HG03175 (cell line): ENCODE measurements at regions not wholly inside any gene's neighbourhood (a gene's known extent, or its start where the extent isn't known, plus 50 kb on each side); places are given as distances from the start of the nearest gene placed in this dataset.
"Not testable (repeated sequence)": the region's sequence is repeated elsewhere in the genome, so short reads cannot be mapped to it uniquely, and the experiment has no call there.

Experiments
- ATAC-seq: cut with Tn5 transposase; IDR thresholded peaks from one replicate; pipeline ENCODE4 v1.9.1; 2021; ENCODE audit warnings: mild to moderate bottlenecking, moderate library complexity; ENCODE audit not compliant: unreplicated experiment

GRCh38 chr5:113719549-113719948, 206.1 kb downstream of the YTHDC2 start:
- no peak for ATAC-seq

- no peak for ATAC-seq
Observed at GRCh38 chr5:113721171-113721570, 207.7 kb downstream of the YTHDC2 start.

- no peak for ATAC-seq
Observed at GRCh38 chr5:113723021-113723420, 209.5 kb downstream of the YTHDC2 start.

- no peak for ATAC-seq
Observed at GRCh38 chr5:113735751-113736150, 222.3 kb downstream of the YTHDC2 start.

GRCh38 chr5:113742176-113742575, 228.7 kb downstream of the YTHDC2 start:
- ATAC-seq: no peak

- ATAC-seq: no peak
Observed at GRCh38 chr5:113742639-113743038, 229.1 kb downstream of the YTHDC2 start.

- no peak for ATAC-seq
Observed at GRCh38 chr5:113748403-113748802, 234.9 kb downstream of the YTHDC2 start.

- ATAC-seq: no peak
Observed at GRCh38 chr5:113749334-113749733, 235.8 kb downstream of the YTHDC2 start.

GRCh38 chr5:113753182-113753581, 239.7 kb downstream of the YTHDC2 start:
- not testable (repeated sequence) for ATAC-seq

- no peak for ATAC-seq
Observed at GRCh38 chr5:113755516-113755915, 242.0 kb downstream of the YTHDC2 start.

- no peak for ATAC-seq
Observed at GRCh38 chr5:113757508-113757907, 244.0 kb downstream of the YTHDC2 start.

GRCh38 chr5:113759505-113759904, 246.0 kb downstream of the YTHDC2 start:
- ATAC-seq: no peak

- no peak for ATAC-seq
Observed at GRCh38 chr5:113760486-113760885, 247.0 kb downstream of the YTHDC2 start.

GRCh38 chr5:113761594-113761993, 248.1 kb downstream of the YTHDC2 start:
- ATAC-seq: no peak

- ATAC-seq: no peak
Observed at GRCh38 chr5:113764382-113764781, 250.9 kb downstream of the YTHDC2 start.

GRCh38 chr5:113766827-113767226, 253.3 kb downstream of the YTHDC2 start:
- ATAC-seq: not testable (repeated sequence)

GRCh38 chr5:113770648-113771047, 257.2 kb downstream of the YTHDC2 start:
- no peak for ATAC-seq

- ATAC-seq: peak; percentile 49
Observed at GRCh38 chr5:113771483-113771882, 258.0 kb downstream of the YTHDC2 start.

- ATAC-seq: no peak
Observed at GRCh38 chr5:113776168-113776567, 262.7 kb downstream of the YTHDC2 start.

GRCh38 chr5:113776832-113777525, 263.5 kb downstream of the YTHDC2 start:
- no peak for ATAC-seq

- ATAC-seq: no peak
Observed at GRCh38 chr5:113778147-113778546, 264.7 kb downstream of the YTHDC2 start.

GRCh38 chr5:113788141-113788655, 274.7 kb downstream of the YTHDC2 start:
- ATAC-seq: no peak

GRCh38 chr5:113789769-113790168, 276.3 kb downstream of the YTHDC2 start:
- ATAC-seq: no peak
